ENCODE measurements at regions not wholly inside any gene's neighbourhood (a gene's known extent, or its start where the extent isn't known, plus 50 kb on each side); places are given as distances from the start of the nearest gene placed in this dataset.
"Not testable (repeated sequence)": the region's sequence is repeated elsewhere in the genome, so short reads cannot be mapped to it uniquely, and the experiment has no call there.

DNA sequence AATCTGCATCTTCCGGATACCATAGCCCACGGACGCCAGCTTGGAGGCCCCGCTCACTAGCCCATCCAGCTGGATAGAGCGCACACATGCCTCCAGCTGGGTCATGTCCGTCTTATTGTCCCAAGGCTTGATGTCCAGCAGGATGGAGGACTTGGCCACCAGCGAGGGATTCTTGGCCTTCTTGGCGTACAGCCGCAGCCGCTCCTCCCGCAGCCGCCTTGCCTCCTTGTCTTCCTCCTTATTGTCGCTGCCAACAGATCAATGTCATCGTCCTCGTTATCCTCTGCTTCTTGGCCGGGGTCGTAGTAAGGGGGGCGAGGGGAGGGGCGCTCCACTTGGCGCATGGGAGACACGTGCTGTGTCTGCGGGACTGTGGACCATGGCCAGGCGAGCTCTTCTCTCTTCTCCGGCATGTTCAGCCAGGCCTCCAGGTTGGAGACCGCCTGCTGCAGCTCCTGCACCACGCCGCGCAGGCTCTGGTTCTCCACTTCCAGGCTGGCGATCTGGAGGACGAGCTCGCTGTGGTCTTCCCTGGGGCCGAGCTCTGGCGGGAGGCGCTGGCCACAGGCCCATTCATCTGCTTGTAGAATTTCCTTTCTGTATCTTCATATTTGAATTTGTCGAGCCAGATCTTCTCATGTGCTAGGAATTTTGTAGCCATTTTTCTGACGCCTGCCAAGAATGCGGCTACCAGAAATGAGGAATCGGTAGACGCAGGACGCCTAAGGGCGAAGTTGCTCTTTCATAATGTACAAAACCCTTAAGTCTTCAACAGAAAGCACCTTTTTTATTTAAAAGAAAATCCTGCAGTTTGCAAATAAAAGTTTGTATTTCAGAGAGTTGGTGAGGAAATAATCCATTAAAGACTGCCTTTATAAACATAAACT, 60.1 kb upstream of the PTPRK start:
- no peak for DNase-seq

DNA sequence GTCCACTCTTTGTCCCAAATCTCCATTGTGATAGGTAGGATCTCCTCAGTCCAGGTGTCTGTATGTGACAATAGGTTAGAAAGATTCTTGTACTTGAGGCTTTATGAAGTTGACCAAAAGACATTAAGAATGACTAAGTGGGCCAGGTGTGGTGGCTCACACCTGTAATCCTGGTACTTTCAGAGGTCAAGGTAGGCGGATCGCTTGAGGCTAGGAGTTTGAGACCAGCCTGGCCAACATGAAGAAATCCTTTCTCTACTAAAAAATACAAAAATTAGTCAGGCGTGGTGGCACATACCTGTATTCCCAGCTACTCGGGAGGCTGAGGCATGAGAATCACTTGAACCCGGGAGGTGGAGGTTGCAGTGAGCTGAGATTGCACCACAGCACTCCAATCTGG, 54.9 kb upstream of the PTPRK start:
- DNase-seq, result not testable (repeated sequence)

DNA sequence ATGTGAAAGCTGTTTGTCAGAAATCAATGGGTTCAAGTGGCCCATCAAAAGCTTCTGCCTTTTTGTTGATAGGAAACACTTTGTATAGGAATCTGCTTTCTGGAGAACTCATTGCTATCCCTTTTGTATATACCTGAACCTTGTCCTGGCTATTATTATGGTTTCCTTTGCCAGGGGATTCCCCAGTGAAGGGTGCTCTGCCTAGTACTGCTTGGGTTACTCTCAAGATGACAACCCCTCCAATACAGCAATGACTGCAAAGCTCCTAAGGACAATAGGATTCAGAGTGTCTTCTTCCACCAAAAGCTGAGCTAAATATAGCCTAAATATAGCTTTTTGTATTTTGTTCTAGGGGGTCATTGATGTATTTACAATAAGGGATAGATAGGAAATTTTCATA, 54.0 kb upstream of the PTPRK start:
- DNase-seq, result no peak

DNA sequence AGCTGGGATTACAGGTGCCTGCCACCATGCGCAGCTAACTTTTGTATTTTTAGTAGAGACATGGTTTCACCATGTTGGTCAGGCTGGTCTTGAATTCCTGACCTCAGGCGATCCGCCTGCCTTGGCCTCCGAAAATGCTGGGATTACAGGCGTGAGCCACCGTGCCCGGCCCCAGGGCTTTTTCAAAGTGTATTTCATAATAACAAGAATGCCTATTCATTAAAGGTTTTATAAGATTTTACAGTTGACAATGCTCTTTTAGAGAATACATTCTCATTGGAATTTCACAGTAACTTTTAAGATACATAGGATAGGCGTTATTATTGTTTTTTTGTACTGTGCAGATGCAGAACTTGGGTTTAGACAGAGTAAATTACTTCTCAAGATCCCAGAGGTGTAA, 52.6 kb upstream of the PTPRK start:
- no peak for DNase-seq

DNA sequence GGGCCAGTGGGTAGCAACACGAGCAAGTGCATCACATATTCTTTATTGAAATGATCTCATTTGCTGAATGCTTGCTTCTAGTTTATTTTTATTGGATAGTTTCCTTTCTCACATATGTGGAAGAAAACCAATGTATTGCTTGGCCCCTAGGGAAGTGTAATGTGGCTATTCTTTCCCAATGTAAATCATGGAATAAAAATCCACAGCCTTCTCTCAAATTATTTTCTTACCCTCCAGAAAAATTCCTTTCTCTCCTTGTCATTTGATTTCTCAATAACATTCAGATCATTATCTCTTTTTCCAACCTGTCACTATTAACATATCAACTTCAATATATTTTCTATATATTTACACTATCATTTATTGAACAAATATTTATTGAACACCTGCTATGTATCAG, 51.9 kb upstream of the PTPRK start:
- DNase-seq, result no peak

DNA sequence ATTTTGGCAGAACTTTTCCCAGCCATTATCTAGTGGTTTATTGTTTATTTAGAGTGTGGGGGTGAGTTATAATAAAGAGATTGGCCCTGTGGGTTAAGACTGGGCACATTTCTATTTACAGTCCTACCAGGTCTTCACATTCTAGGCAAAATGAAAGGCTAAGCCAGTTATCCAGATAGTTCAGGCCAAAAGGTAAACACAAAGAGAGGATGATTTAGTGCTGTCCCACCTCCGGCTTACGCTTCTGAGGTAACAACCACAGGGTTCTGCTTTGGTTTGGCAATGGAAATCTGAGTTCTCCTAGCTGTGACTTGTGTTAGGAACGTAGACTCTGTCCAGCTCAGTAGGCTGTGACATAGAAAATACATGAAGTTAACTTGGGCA, 50.3 kb upstream of the PTPRK start:
- no peak for DNase-seq

DNA sequence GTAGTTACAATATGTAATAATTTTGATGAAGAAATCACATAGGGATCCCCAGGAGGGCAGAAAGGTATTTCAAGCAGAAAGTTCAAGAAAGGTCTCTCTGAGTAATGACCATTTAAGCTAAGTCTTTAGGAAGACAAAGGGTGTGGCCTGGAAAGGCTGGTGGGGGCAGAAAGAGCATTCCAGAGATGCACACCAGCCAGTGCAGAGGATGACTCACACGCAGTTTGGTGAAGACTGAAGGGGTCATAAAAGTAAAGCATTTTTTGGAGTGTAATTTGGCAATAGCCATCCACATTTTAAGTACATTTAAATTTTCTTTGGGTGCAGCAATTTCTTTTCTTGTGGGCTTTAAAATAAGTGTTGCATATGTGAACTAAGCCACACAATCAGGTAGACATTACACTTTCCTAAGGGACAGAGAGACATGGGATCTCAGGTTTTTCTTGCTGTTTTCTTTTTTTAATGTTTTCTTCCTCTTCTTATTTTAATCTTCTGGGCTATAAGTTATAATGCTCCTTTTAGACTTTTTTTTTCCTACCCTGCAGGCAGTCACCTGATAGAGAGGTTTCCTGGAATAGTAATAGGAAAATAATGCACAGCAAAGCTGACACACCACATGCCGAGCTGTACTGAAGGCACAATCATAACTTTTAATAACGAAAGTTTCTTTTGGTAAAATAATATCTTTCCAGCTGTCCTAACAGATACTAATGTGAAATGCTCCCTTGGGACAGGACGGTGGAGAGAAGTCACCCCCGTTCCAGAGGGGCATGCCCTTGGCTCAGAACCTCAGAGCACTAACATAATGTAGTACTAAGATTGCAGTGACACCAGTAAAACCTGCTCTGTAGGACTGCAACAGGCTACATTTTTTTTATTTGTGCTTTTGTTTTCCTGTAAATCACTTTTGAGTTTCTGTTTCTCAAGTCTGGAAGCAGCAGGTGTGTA, 49.6 kb upstream of the PTPRK start:
- DNase-seq, result peak; percentile 69
